Panc1 (cell line): ENCODE measurements at regions not wholly inside any gene's neighbourhood (a gene's known extent, or its start where the extent isn't known, plus 50 kb on each side); places are given as distances from the start of the nearest gene placed in this dataset.

ENCODE experiments used
- ATAC-seq: fragments of 200-7000 bp; cut with Tn5 transposase; 2 replicates; pipeline ENCODE4 v1.9.1; 2020; ENCODE audit warnings: mild to moderate bottlenecking, moderate library complexity
- BruUV-seq: library from RNA; stranded (reverse); fragments of 400-500 nt; replicated peaks from 2 replicates; lab custom pipeline; 2021; lab: Mats Ljungman, UMichigan
- CTCF ChIA-PET: fragments of 300-600 bp; sonication (Branson Sonifier 250); formaldehyde crosslinking; loops from one replicate; lab custom pipeline; 2022; ENCODE audit warnings: antibody characterized with exemption; lab: Charles Lee
- POLR2A ChIA-PET: fragments of 300-600 bp; sonication (Branson Sonifier 250); formaldehyde crosslinking; loops from one replicate; lab custom pipeline; 2022; ENCODE audit warnings: antibody characterized with exemption; lab: Charles Lee
- DNase-seq: peaks from one replicate; pipeline ENCODE4 v3.0.0-alpha.2; 2010; ENCODE audit warnings: low read depth, low spot score
- H3K27ac ChIP-seq: 2 replicates; pipeline ENCODE4 v1.5.1; 2011; ENCODE audit warnings: mild to moderate bottlenecking, low read length, inconsistent platforms
- H3K27me3 ChIP-seq: fragments of 200-500 bp; sonication (Bioruptor generic); 2 replicates; pipeline ENCODE4 v1.6.0; 2014; ENCODE audit warnings: low read length, inconsistent platforms; ENCODE audit not compliant: control insufficient read depth, insufficient read depth
- H3K36me3 ChIP-seq: fragments of 200-500 bp; sonication (Bioruptor generic); 2 replicates; pipeline ENCODE4 v1.5.1; 2014; ENCODE audit warnings: inconsistent platforms, mild to moderate bottlenecking, low read length, moderate library complexity; ENCODE audit not compliant: control insufficient read depth, insufficient read depth
- H3K4me1 ChIP-seq: 2 replicates; pipeline ENCODE4 v1.5.1; 2011; ENCODE audit warnings: inconsistent platforms, mild to moderate bottlenecking, low read length, moderate library complexity; ENCODE audit not compliant: control insufficient read depth, insufficient read depth
- H3K4me3 ChIP-seq, 2 experiments: 2 replicates each; pipeline ENCODE4 v1.5.1; 2011 to 2012; ENCODE audit warnings: low read depth in 2 of 2, low read length in 2 of 2, mild to moderate bottlenecking in 2 of 2, inconsistent platforms in 1 of 2, moderate library complexity in 1 of 2
- H3K9me3 ChIP-seq: fragments of 200-500 bp; sonication (Bioruptor generic); 2 replicates; pipeline ENCODE4 v1.5.1; 2014; ENCODE audit warnings: low read depth, mild to moderate bottlenecking, inconsistent platforms, low read length, moderate library complexity; ENCODE audit not compliant: control insufficient read depth, insufficient read depth
- CTCF ChIP-seq: fragments of 450-650 bp; IDR thresholded peaks from 2 replicates; pipeline ENCODE4 v1.5.1; 2017; ENCODE audit warnings: mild to moderate bottlenecking
- POLR2AphosphoS5 ChIP-seq: IDR thresholded peaks from 2 replicates; pipeline ENCODE4 v1.6.1; 2012; ENCODE audit warnings: mild to moderate bottlenecking, low read depth, low read length, moderate library complexity
- REST ChIP-seq, 2 experiments: IDR thresholded peaks; 2 replicates each; pipeline ENCODE4 v1.6.1; 2011 to 2012; ENCODE audit warnings: low read depth in 2 of 2, control low read depth in 1 of 2, low read length in 1 of 2, mild to moderate bottlenecking in 1 of 2, moderate library complexity in 1 of 2; ENCODE audit not compliant: insufficient read depth in 1 of 2
- SIN3A ChIP-seq: IDR thresholded peaks from 2 replicates; pipeline ENCODE4 v1.6.1; 2012; ENCODE audit warnings: low read depth, mild to moderate bottlenecking, low read length, moderate library complexity, borderline replicate concordance; ENCODE audit not compliant: insufficient read depth
- TCF7L2 ChIP-seq: IDR thresholded peaks from 2 replicates; pipeline ENCODE4 v1.6.1; 2011; ENCODE audit warnings: mild to moderate bottlenecking, low read depth, low read length, inconsistent platforms
- in situ Hi-C: cut with HindIII; loops from 2 replicates; pipeline ENCODE4 v1.10.0; 2016; ENCODE audit warnings: low sequenced_read_pairs, low pct_unique_long_range_greater_than_20kb
- intact Hi-C: fragments of 100-400 bp; cut with micrococcal nuclease; formaldehyde crosslinking; loops from one replicate; pipeline ENCODE4 v1.10.0; 2022; ENCODE audit not compliant: unreplicated experiment

- Histone ChIP-seq H3K27me3 (no peaks in the 10 kb centered on the region), H3K9me3 (no peaks in the 10 kb centered on the region), H3K36me3 (no peaks in the 10 kb centered on the region), H3K4me1 (no peaks in the 10 kb centered on the region), H3K27ac (no peak overlapping the region), H3K4me3 (no peak overlapping the region)
- in situ Hi-C loops (no loop called here), intact Hi-C loops (no loop called here)
- POLR2A ChIA-PET = no interaction called here
- TF ChIP-seq POLR2AphosphoS5 (no peak), SIN3A (no peak), REST (IDR thresholded peaks at IDR 0.05; ENCODE audit: insufficient read depth in 1 of 2, low read depth in 2 of 2, low read length in 1 of 2) (no peak), CTCF (no peak), TCF7L2 (no peak)
- CTCF ChIA-PET = no interaction called here
- BruUV-seq = no TSS peak
- ATAC-seq (no peak), DNase-seq (no peak)
Measured at GRCh38 chr14:71339650-71340415, 432.6 kb downstream of the PCNX1 start.

GRCh38 chr14:71341156-71341555 is 433.9 kb downstream of the PCNX1 start:
- in situ Hi-C loops (no loop called here), intact Hi-C loops (no loop called here)
- Histone ChIP-seq H3K4me3 (no peak overlapping the region), H3K27me3 (no peaks in the 10 kb centered on the region), H3K4me1 (no peaks in the 10 kb centered on the region), H3K36me3 (no peaks in the 10 kb centered on the region), H3K9me3 (no peaks in the 10 kb centered on the region), H3K27ac (no peak overlapping the region)
- no TSS peak for BruUV-seq
- ATAC-seq = no peak
- no peak for TF ChIP-seq CTCF
- TF ChIP-seq REST (IDR thresholded peaks at IDR 0.05; ENCODE audit: insufficient read depth in 1 of 2, low read depth in 2 of 2, low read length in 1 of 2) = no peak
- TF ChIP-seq SIN3A = no peak
- no peak for TF ChIP-seq POLR2AphosphoS5
- no peak for TF ChIP-seq TCF7L2
- ChIA-PET CTCF (no interaction called here), POLR2A (no interaction called here)
- no peak for DNase-seq
